NCI-H1930 (cell line): ENCODE measurements at regions not wholly inside any gene's neighbourhood (a gene's known extent, or its start where the extent isn't known, plus 50 kb on each side); places are given as distances from the start of the nearest gene placed in this dataset.

Experiments
- DNase-seq, 2 experiments: peaks; one replicate each; lab custom pipeline; 2025; lab: John Stamatoyannopoulos, UW

- no peak for DNase-seq
Measured at GRCh38 chr2:59674100-59674499, 879.4 kb downstream of the BCL11A start.

- no peak for DNase-seq
Measured at GRCh38 chr2:59665021-59665420, 888.4 kb downstream of the BCL11A start.

- no peak for DNase-seq
Measured at GRCh38 chr2:59662127-59662861, 891.2 kb downstream of the BCL11A start.

GRCh38 chr2:59660262-59660661, 893.2 kb downstream of the BCL11A start:
- no peak for DNase-seq

- DNase-seq, result no peak
Measured at GRCh38 chr2:59658906-59659635, 894.4 kb downstream of the BCL11A start.

GRCh38 chr2:59655809-59656208, 897.6 kb downstream of the BCL11A start:
- DNase-seq, result no peak

GRCh38 chr2:59654710-59655109, 898.7 kb downstream of the BCL11A start:
- no peak for DNase-seq

- DNase-seq, result no peak
Measured at GRCh38 chr2:59653164-59653563, 900.3 kb downstream of the BCL11A start.

- DNase-seq, result no peak
Measured at GRCh38 chr2:59630789-59631188, 922.7 kb downstream of the BCL11A start.

- no peak for DNase-seq
Measured at GRCh38 chr2:59627599-59627998, 925.9 kb downstream of the BCL11A start.

GRCh38 chr2:59622599-59623308, 930.7 kb downstream of the BCL11A start:
- no peak for DNase-seq

GRCh38 chr2:59604123-59604522, 949.3 kb downstream of the BCL11A start:
- no peak for DNase-seq

- no peak for DNase-seq
Measured at GRCh38 chr2:59594671-59595222, 958.7 kb downstream of the BCL11A start.

GRCh38 chr2:59590798-59591197, 962.7 kb downstream of the BCL11A start:
- DNase-seq, result no peak

- no peak for DNase-seq
Measured at GRCh38 chr2:59589881-59590280, 963.6 kb downstream of the BCL11A start.

- no peak for DNase-seq
Measured at GRCh38 chr2:59588286-59588685, 965.2 kb downstream of the BCL11A start.

GRCh38 chr2:59586176-59586575, 967.3 kb downstream of the BCL11A start:
- DNase-seq, result no peak

GRCh38 chr2:59585655-59586054, 967.8 kb downstream of the BCL11A start:
- DNase-seq, result no peak

- no peak for DNase-seq
Measured at GRCh38 chr2:59584958-59585357, 968.5 kb downstream of the BCL11A start.

GRCh38 chr2:59583173-59583765, 970.2 kb downstream of the BCL11A start:
- no peak for DNase-seq

- DNase-seq, result no peak
Measured at GRCh38 chr2:59578349-59578748, 975.1 kb downstream of the BCL11A start.

GRCh38 chr2:59575191-59575590, 978.3 kb downstream of the BCL11A start:
- DNase-seq, result no peak
